T-helper 2 cell treated with Interferon-gamma antibody and Interleukin-4, amounts not matched to agents 100 ng/mL and 5 ng/mL, for 36 hours (primary cell): ENCODE measurements at regions not wholly inside any gene's neighbourhood (a gene's known extent, or its start where the extent isn't known, plus 50 kb on each side); places are given as distances from the start of the nearest gene placed in this dataset.

Source experiments
- intact Hi-C: fragments of 100-400 bp; cut with micrococcal nuclease; formaldehyde crosslinking; loops from one replicate; pipeline ENCODE4 v1.15.1; 2023

DNA sequence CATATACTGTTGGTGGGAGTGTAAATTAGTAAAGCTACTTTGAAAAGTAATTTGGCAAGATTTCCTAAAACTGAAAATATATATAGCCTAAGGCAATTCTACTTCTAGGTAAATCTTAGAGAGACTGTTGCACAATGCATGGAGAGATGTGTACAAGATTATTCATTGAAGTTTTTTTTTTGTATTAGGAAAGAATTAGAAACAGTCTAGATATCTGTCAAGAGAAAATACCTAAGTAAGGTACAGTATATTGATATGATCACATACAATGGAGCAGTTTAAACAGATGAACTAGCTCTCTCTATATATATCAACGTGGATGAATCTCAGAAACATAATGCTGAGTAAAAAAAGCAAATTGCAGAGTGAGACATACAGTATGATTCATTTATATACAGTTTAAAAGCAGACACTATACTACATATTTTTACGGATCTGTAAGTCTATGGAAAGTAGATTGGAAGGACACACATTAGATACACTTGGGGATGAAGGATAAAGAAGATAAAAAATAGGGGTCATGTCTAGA lies 59.3 kb upstream of the ACVR1 start:
- intact Hi-C loops, result loop anchor here (5.0 kb wide), 1 partner anchor 58 kb away; the partner anchor contains the start of gene ACVR1

DNA sequence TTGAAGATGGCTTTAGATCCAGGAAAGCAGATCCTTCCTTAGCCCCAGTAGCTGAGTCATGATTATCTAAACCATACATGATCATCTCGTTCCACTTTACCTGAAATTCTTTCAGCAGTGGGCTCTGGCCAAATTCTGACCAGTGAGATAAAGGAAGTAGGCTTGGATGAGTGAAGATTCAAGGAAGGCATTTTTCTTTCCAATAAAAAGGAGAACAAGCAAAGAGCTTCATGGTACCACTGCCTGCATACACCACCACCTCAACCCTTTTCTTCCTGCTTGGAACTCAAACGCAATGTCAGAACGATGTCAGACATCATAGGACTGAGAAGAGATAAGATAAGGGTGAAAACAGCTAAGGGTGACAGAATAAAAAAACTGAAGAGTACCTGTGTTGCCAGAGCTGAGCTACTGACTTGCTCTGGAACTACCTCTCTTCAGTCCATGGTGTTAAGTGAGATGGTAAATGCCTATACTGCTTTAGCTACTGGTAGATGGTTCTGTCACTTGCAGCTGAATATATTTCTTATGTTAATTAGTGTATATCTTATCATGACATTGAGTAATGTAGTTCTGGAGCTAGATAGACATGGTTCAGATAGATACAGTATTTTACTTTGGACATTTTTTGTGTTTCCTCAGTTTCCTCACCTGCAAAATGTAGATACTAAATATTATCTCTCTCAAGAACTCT lies 58.7 kb upstream of the ACVR1 start:
- intact Hi-C loops, result loop anchor here (5.0 kb wide), 1 partner anchor 58 kb away; the partner anchor contains the start of gene ACVR1

DNA sequence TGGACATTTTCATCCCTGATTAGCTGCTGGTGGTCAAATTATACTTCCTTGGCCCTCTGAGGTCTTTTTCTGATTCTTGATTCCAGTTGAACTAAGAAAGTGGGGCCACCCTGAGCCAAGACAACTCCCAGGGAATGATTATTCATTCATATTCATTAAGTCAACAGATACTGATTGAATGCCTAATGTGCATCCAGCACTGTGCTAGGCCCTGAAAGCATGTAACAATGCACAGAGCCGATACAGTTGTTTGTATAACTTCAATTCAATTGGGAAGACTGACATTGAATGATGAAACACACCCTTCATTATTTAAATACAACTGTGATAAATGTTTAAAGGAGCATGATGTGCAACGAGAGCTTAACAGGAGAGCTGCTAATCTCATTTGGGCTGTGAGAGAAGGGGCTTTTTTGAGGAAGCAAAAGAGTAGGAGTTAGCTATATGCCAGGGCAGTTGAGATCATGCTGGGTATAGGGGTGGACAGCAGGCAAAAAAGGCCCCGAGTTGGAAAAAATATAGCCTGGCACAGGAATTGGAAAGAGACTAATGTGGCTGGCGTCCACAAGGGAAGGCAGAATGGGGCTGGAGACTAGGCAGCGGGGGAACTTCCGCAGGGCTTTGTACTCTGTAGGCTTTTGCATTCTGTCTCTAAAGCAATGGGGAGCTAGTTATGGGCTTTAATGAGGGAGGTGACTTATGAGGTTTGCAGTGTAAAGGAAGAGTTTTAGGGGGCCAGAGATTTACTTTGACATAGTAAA lies 57.2 kb upstream of the ACVR1 start:
- intact Hi-C loops, result no loop called here

DNA sequence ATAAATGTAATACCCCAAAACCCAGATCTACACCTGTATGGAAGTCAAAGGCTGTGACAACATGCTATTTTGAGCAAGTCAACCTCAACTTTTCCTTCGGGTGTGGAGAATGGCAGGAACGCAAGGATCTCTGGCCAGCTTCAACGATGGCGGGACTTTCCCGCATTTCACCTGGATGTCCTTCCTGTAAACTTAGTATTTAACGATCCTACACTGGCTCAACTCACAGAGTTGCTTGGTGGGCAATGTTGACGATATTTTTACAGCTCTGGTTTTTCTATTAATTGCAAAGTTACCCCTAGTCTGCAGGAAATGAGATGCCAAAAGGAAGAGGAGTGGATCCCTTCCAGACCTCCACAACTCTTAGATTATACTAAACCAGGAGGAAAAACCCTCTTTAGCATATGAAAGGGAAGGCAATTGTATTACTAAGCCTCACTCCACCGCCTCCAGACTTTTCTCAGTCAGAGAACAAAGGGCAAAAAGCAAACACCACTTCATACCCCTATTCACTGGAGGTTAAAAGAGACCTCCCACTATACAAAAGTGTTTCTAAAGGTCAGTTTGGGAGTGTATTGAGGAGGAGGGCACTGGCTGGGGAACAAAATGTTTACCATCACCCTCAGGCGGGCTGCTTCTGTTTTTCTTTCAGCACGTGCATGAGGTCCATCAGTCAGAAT lies 56.5 kb upstream of the ACVR1 start:
- intact Hi-C loops, result no loop called here

DNA sequence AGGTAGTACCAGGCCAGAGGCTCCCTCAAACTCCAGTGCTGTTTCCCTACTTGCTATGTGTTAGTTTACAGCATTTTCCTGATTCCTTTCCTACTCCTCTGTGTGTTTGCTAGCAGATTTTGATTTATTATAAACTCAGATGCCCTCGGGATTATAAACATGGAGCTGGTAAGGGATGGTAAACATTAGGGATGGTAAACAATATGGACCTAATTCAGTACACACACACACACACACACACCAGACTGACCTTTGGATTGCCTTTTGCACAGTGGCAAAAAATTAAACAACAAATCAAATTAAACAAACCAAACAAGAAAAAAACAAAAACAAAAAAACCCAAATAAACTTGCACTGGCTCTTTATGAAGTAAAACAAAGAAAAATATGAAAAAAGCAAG lies 55.4 kb upstream of the ACVR1 start:
- intact Hi-C loops, result no loop called here

DNA sequence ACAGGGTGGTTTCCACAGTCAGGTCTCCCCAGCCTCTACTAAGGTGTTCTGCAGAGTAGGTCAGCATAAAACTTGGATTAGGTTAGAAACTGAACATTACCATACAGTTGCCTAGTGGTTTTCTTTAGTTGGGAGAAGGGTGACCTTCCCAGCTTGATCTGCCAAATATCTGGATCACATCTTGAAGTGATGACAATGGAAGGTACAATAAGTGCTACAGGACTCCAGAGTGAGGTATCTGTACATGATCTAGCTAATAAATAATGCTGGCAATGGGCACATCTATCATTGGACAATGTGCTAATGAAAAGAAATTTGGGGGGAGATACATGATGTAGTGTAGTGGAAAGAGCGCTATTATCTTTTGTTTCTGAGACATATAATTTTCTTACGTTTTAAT lies 54.6 kb upstream of the ACVR1 start:
- intact Hi-C loops, result no loop called here

DNA sequence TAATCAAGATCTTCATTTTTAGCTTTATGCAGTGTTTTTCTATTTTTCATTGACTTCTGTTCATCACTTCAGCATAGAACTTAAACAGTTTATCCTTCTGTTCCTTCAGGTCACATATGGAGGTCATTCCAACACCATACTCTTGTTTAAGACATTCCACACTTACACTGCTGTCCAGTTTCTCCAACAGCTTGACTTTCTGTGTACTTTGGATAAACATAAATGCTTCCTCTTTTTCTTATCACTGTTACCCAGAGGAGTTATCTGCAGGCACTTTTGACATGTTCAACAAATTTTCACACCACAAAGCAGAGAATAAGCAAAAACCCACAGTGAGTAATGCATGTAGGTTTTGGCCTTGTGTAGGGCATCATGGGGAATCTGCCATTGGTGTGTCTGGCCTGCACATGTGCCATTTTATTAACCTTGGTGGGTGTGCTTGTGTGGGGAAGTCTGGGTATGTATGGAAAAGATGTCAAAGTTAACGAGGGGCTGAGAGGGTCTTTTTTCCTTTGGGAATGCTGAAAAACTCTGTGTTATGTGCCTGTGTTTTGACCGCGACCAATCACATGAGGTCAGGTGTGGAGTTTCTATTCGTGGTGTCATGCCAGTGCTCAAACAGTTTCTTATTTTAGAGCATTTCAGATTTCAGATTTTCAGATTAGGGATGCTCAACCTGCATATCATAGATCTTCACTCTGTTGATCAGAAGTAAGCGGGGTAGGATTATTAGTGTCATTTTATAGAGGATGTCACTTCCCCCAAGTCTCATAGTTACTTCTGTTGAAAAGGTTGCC lies 53.9 kb upstream of the ACVR1 start:
- intact Hi-C loops, result no loop called here

DNA sequence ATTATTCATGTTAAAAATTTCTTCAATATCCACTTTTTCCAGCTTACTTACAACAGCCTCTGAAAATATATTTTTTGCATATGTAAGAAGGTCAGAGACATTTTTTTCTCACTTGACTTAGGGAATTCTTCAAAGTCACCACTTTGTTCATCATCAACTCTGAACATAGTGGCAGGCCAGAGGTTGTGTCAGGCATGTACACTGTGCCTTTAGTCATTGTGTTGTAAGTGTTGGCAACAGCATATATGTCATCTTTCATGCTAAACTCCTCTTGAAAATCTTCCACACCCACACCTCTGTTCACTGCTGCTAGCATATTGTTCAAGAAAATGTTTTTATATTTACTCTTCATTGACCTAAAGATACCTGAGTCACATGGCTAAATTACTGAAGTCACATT lies 52.2 kb upstream of the ACVR1 start:
- intact Hi-C loops, result no loop called here

DNA sequence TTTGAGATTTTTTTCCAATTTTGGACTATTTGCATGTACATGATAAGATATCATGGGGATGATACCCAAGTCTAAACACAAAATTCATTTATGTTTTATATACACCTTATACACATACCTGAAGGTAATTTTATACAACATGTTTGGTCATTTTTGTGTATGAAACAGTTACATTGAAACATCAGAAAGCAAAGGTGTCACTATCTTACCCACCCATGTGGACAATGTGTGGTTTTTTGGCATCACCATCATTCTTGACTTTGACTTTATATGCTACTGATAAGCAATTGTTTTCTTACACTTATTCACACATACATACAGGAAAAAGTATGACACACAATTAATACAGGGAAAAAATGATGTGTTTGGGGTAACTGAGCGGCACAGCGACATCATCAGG lies 51.0 kb upstream of the ACVR1 start:
- intact Hi-C loops, result no loop called here
